Endodermal cell (in vitro differentiated cells): ENCODE measurements at regions not wholly inside any gene's neighbourhood (a gene's known extent, or its start where the extent isn't known, plus 50 kb on each side); places are given as distances from the start of the nearest gene placed in this dataset.

Experiments
- DNase-seq: peaks from one replicate; pipeline ENCODE4 v3.0.0-alpha.2; 2017
- H3K27ac ChIP-seq: 2 replicates; pipeline ENCODE4 v1.5.1; 2013; ENCODE audit warnings: mild to moderate bottlenecking, low read depth, low read length, moderate library complexity
- H3K27me3 ChIP-seq: 2 replicates; pipeline ENCODE4 v1.6.1; 2013; ENCODE audit warnings: mild to moderate bottlenecking, low read length, moderate library complexity; ENCODE audit not compliant: insufficient read depth, control insufficient read depth, poor library complexity, severe bottlenecking
- H3K36me3 ChIP-seq: 2 replicates; pipeline ENCODE4 v1.7.0; 2013; ENCODE audit warnings: mild to moderate bottlenecking, low read length, moderate library complexity; ENCODE audit not compliant: control insufficient read depth, insufficient read depth
- H3K4me1 ChIP-seq: one replicate; pipeline ENCODE4 v1.7.0; 2013; ENCODE audit warnings: low read length; ENCODE audit not compliant: control insufficient read depth, insufficient read depth
- H3K4me3 ChIP-seq: 2 replicates; pipeline ENCODE4 v1.5.1; 2013; ENCODE audit warnings: mild to moderate bottlenecking, low read length, moderate library complexity
- H3K9ac ChIP-seq: 2 replicates; pipeline ENCODE4 v1.6.1; 2013; ENCODE audit warnings: mild to moderate bottlenecking, low read length, moderate library complexity; ENCODE audit not compliant: poor library complexity, severe bottlenecking; ENCODE audit errors: extremely low read depth
- H3K9me3 ChIP-seq: 2 replicates; pipeline ENCODE4 v1.6.1; 2013; ENCODE audit warnings: mild to moderate bottlenecking, low read length, moderate library complexity; ENCODE audit not compliant: control insufficient read depth
- H3K27ac Mint-ChIP-seq: 2 replicates; pipeline ENCODE4 v1.8.0; 2020; ENCODE audit warnings: mixed read lengths
- H3K27me3 Mint-ChIP-seq: 2 replicates; pipeline ENCODE4 v1.8.0; 2021; ENCODE audit warnings: mild to moderate bottlenecking, mixed read lengths; ENCODE audit not compliant: insufficient read depth
- H3K36me3 Mint-ChIP-seq: 2 replicates; pipeline ENCODE4 v1.8.0; 2020; ENCODE audit warnings: low read depth, mixed read lengths
- H3K4me1 Mint-ChIP-seq: 2 replicates; pipeline ENCODE4 v1.8.0; 2020; ENCODE audit warnings: mixed read lengths
- H3K4me3 Mint-ChIP-seq: 2 replicates; pipeline ENCODE4 v1.8.0; 2020; ENCODE audit warnings: mild to moderate bottlenecking, moderate library complexity, mixed read lengths
- H3K9me3 Mint-ChIP-seq: 2 replicates; pipeline ENCODE4 v1.8.0; 2020; ENCODE audit warnings: mild to moderate bottlenecking, mixed read lengths
- WGBS, 2 experiments: methylation state at CpG; one replicate each; pipeline versions ENCODE4 v1.1.5 to v1.1.7; 2013; ENCODE audit warnings: missing lambda C conversion rate in 2 of 2, mixed read lengths in 1 of 2; ENCODE audit not compliant: insufficient coverage in 1 of 2, insufficient read length in 1 of 2; 5-methylcytosine and 5-hydroxymethylcytosine counted together
- TF ChIP-seq, protein P1 (sequence below): fragments of 200-600 bp; sonication (generic); conservative IDR thresholded peaks from 2 replicates; pipeline ENCODE4 v1.5.0; 2021; ENCODE audit warnings: antibody characterized with exemption, mild to moderate bottlenecking

- TF ChIP-seq, protein P1, sequence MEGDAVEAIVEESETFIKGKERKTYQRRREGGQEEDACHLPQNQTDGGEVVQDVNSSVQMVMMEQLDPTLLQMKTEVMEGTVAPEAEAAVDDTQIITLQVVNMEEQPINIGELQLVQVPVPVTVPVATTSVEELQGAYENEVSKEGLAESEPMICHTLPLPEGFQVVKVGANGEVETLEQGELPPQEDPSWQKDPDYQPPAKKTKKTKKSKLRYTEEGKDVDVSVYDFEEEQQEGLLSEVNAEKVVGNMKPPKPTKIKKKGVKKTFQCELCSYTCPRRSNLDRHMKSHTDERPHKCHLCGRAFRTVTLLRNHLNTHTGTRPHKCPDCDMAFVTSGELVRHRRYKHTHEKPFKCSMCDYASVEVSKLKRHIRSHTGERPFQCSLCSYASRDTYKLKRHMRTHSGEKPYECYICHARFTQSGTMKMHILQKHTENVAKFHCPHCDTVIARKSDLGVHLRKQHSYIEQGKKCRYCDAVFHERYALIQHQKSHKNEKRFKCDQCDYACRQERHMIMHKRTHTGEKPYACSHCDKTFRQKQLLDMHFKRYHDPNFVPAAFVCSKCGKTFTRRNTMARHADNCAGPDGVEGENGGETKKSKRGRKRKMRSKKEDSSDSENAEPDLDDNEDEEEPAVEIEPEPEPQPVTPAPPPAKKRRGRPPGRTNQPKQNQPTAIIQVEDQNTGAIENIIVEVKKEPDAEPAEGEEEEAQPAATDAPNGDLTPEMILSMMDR = no peak
- no peaks in the 10 kb centered on the region for H3K27me3 ChIP-seq
- H3K9me3 ChIP-seq = no peaks in the 10 kb centered on the region
- DNase-seq = no peak
- 72 to 85% methylated on average over 3 to 5 of the region's 5 CpGs for WGBS, 2 experiments
- H3K9me3 Mint-ChIP-seq = no peaks in the 10 kb centered on the region
- H3K9ac ChIP-seq = no peak overlapping the region
- H3K4me1 Mint-ChIP-seq = no peaks in the 10 kb centered on the region
- no peak overlapping the region for H3K27ac Mint-ChIP-seq
- no peak overlapping the region for H3K4me3 ChIP-seq
- H3K4me1 ChIP-seq = no peaks in the 10 kb centered on the region
- H3K27ac ChIP-seq = no peak overlapping the region
- no peaks in the 10 kb centered on the region for H3K36me3 ChIP-seq
- no peak overlapping the region for H3K4me3 Mint-ChIP-seq
- no peaks in the 10 kb centered on the region for H3K27me3 Mint-ChIP-seq
- H3K36me3 Mint-ChIP-seq = no peaks in the 10 kb centered on the region
Observed at GRCh38 chr5:40354171-40354570, 325.5 kb upstream of the PTGER4 start.

GRCh38 chr5:40353442-40353841 is 326.3 kb upstream of the PTGER4 start:
- H3K9ac ChIP-seq = no peak overlapping the region
- H3K4me3 ChIP-seq = no peak overlapping the region
- H3K9me3 ChIP-seq = no peaks in the 10 kb centered on the region
- H3K27me3 Mint-ChIP-seq = no peaks in the 10 kb centered on the region
- H3K27ac ChIP-seq = no peak overlapping the region
- DNase-seq = no peak
- H3K36me3 ChIP-seq = no peaks in the 10 kb centered on the region
- 60 to 89% methylated on average over 1 to 3 of the region's 3 CpGs for WGBS, 2 experiments
- H3K9me3 Mint-ChIP-seq = no peaks in the 10 kb centered on the region
- no peak overlapping the region for H3K27ac Mint-ChIP-seq
- H3K4me1 ChIP-seq = no peaks in the 10 kb centered on the region
- no peak overlapping the region for H3K4me3 Mint-ChIP-seq
- no peaks in the 10 kb centered on the region for H3K27me3 ChIP-seq
- TF ChIP-seq, protein P1 = no peak
- no peaks in the 10 kb centered on the region for H3K36me3 Mint-ChIP-seq
- no peaks in the 10 kb centered on the region for H3K4me1 Mint-ChIP-seq

DNA sequence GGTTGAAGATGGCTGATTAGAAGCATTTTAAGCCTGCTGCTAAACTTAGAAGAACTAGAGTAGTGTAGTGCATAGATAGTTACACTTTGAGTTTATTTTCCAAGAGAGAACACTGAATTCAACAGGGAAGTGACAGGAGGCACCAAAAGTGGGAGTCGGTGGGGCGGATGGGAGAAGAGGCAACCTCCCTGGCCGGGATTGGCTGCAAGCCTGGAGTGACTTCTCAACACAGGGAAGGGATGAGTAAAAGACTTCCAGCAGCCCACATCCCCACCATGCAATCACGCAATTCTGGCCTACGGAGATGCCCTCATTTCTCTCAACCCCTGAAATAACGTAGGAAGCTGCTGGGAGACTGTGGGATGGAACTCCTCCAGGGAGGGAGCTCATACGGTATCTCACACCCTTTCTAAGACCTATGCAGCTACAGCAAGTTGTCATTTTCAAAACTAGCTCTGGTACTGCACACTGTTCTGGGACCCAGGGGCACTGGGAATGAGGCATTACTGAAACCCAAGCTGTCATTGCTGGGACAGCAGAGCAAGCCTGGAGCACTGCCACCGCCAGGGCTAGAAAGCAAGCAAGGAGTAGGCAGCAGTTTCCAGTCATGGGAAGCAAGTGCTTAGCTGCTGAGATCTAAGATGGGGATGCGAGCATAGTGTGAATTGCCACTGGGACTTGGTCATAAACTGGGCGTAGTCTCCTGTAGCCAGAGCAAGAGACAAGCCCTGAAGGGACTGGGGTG is 331.6 kb upstream of the PTGER4 start:
- Histone ChIP-seq H3K27me3 (no peaks in the 10 kb centered on the region), H3K9ac (no peak overlapping the region), H3K27ac (no peak overlapping the region), H3K4me3 (no peak overlapping the region), H3K4me1 (no peaks in the 10 kb centered on the region), H3K9me3 (no peaks in the 10 kb centered on the region), H3K36me3 (no peaks in the 10 kb centered on the region)
- no peaks in the 10 kb centered on the region for H3K27me3 Mint-ChIP-seq
- no peak overlapping the region for H3K4me3 Mint-ChIP-seq
- no peaks in the 10 kb centered on the region for H3K4me1 Mint-ChIP-seq
- TF ChIP-seq, protein P1 = no peak
- no peaks in the 10 kb centered on the region for H3K36me3 Mint-ChIP-seq
- WGBS, 2 experiments = 94% methylated on average over 8 to 10 of the region's 10 CpGs
- DNase-seq = no peak
- no peak overlapping the region for H3K27ac Mint-ChIP-seq
- no peaks in the 10 kb centered on the region for H3K9me3 Mint-ChIP-seq
